Activated T-helper 1 cell treated with anti-CD3 and anti-CD28 coated beads, Interleukin-12 subunit alpha, Interleukin-12 subunit beta, Interleukin-2, Interleukin-4 antibody, amounts not matched to agents 30 ng/mL and 10 ng/mL and 1 ng/mL, durations not matched to agents 14 hours and 24 hours and 36 hours (primary cell): ENCODE measurements at regions not wholly inside any gene's neighbourhood (a gene's known extent, or its start where the extent isn't known, plus 50 kb on each side); places are given as distances from the start of the nearest gene placed in this dataset.

Source experiments
- DNase-seq: peaks from one replicate; pipeline ENCODE4 v3.0.0; 2021; ENCODE audit warnings: low spot score
- H3K27ac Mint-ChIP-seq: one replicate; pipeline ENCODE4 v1.8.0; 2021; ENCODE audit warnings: mild to moderate bottlenecking, mixed read lengths
- H3K27me3 Mint-ChIP-seq: one replicate; pipeline ENCODE4 v1.8.0; 2022; ENCODE audit warnings: mild to moderate bottlenecking, moderate library complexity, mixed read lengths; ENCODE audit not compliant: insufficient read depth
- H3K36me3 Mint-ChIP-seq: one replicate; pipeline ENCODE4 v1.8.0; 2021; ENCODE audit warnings: low read depth, mixed read lengths
- H3K4me1 Mint-ChIP-seq: one replicate; pipeline ENCODE4 v1.8.0; 2021; ENCODE audit warnings: low read depth, mixed read lengths
- H3K4me3 Mint-ChIP-seq: one replicate; pipeline ENCODE4 v1.8.0; 2021; ENCODE audit warnings: mild to moderate bottlenecking, moderate library complexity, mixed read lengths
- H3K9me3 Mint-ChIP-seq: one replicate; pipeline ENCODE4 v1.8.0; 2021; ENCODE audit warnings: mixed read lengths
- intact Hi-C: fragments of 100-400 bp; cut with micrococcal nuclease; formaldehyde crosslinking; loops from one replicate; pipeline ENCODE4 v1.15.1; 2024

DNA sequence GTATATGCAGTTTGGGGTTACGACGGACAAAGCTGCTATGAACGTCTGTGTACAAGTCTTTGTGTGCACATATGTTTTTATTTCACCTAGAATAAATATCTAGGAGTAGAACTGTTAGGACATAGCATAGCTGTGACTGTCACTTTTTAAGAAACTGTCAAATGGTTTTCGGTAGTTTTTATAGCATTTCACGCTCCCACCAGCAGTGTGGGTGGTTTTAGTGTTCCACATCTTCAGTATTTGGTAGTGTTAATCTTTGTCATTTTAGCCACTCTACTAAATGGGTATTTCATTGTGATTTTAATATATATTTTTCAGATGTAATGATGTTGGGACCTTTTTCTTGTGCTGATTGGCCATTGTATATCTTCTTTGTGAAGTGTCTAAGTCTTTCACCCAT is 109.1 kb upstream of the BCAT1 start:
- H3K27me3 Mint-ChIP-seq = no peaks in the 10 kb centered on the region
- no peak overlapping the region for H3K4me3 Mint-ChIP-seq
- intact Hi-C loops = loop anchor here (1.0 to 10.0 kb wide), 2 partner anchors 11 to 537 kb away; no protein-coding TSS in a partner anchor
- no peaks in the 10 kb centered on the region for H3K9me3 Mint-ChIP-seq
- peaks cover 73% of the 10 kb centered on the region for H3K4me1 Mint-ChIP-seq
- no peak for DNase-seq
- H3K36me3 Mint-ChIP-seq = peaks cover 17% of the 10 kb centered on the region
- H3K27ac Mint-ChIP-seq = no peak overlapping the region

DNA sequence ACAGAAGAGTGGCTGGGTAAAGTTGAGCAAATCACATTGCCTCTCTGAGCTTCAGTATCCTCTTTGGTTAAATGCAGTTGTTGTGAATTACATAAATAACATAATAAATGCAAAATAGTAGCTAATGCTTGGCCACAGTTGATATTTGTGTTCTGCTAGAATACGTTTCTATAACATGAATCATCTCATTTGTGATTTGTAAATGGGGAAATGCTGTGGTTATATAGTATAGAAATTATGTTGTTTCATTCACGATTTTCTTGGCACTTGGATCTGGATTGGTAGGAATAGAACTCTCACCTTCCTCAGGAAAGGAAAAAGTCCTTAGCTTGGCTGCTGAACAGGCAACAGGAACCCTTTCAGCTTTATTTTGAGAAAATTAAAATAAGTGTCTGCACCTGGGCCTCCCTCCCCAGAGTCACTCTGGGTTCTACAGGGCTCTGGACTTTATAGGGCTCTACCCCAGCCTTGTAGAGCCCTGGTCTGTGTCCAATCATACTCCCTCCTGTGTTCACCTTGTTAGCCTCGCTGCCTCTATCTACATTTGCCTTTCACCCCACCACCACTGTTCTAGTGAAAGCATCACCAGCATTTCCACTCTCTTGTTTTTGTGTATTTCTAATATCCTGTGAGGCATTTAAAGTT is 107.7 kb upstream of the BCAT1 start:
- no peak overlapping the region for H3K27ac Mint-ChIP-seq
- peaks cover 73% of the 10 kb centered on the region for H3K4me1 Mint-ChIP-seq
- H3K36me3 Mint-ChIP-seq = peaks cover 12% of the 10 kb centered on the region
- H3K27me3 Mint-ChIP-seq = no peaks in the 10 kb centered on the region
- H3K4me3 Mint-ChIP-seq = peak overlapping the region; percentile 16
- intact Hi-C loops = loop anchor here (10.0 kb wide), 1 partner anchor 538 kb away; no protein-coding TSS in a partner anchor
- no peak for DNase-seq
- no peaks in the 10 kb centered on the region for H3K9me3 Mint-ChIP-seq

DNA sequence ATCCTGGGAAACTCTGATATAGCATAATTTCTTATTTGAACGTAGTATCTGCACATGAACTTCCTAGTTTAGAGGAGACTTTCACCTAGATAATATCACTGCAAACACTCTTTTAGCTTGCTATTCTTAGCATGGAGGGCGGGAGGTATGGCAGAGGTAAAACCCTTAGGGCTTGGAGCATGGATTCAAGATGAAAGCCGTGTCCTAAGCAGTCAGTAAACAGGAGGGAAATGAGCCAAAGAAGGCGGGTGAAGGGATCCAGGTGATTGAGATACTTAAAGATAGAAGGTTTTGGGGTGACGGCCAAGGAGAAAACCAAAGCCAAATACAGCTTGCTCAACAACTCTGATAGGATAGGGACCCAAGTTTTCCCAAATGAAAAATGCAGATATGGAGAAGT is 107.1 kb upstream of the BCAT1 start:
- intact Hi-C loops = loop anchor here (10.0 kb wide), 1 partner anchor 539 kb away; no protein-coding TSS in a partner anchor
- Mint-ChIP-seq H3K36me3 (peaks cover 12% of the 10 kb centered on the region), H3K27me3 (no peaks in the 10 kb centered on the region), H3K9me3 (no peaks in the 10 kb centered on the region), H3K4me3 (peak overlapping the region; percentile 76), H3K27ac (peak overlapping the region; percentile 0), H3K4me1 (peaks cover 74% of the 10 kb centered on the region)
- DNase-seq = no peak

DNA sequence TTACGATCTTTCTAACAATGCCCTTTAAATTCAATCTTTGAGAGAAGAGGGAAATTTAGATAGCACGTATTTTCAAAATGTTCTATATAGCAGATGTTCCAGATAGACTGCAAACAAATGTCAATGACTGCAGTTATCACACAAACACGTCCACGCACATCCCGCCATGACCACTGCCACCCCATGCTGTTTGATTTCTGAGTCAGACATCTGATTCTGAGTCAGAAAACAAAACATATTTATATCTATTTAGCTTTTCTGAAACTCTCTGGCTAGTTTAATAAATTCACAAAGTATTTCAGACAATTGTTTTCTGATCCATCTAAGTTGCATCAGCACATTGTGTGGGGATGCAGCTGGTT is 105.9 kb upstream of the BCAT1 start:
- intact Hi-C loops = loop anchor here (5.0 to 10.0 kb wide), 5 partner anchors 33 to 1883 kb away; partner anchors contain the start of genes FGFR1OP2 and INTS13
- H3K4me3 Mint-ChIP-seq = peak overlapping the region; percentile 84
- DNase-seq = peak; percentile 53
- H3K27ac Mint-ChIP-seq = peak overlapping the region; percentile 95
- no peaks in the 10 kb centered on the region for H3K9me3 Mint-ChIP-seq
- H3K4me1 Mint-ChIP-seq = peaks cover 71% of the 10 kb centered on the region
- H3K27me3 Mint-ChIP-seq = no peaks in the 10 kb centered on the region
- H3K36me3 Mint-ChIP-seq = peaks cover 8% of the 10 kb centered on the region

DNA sequence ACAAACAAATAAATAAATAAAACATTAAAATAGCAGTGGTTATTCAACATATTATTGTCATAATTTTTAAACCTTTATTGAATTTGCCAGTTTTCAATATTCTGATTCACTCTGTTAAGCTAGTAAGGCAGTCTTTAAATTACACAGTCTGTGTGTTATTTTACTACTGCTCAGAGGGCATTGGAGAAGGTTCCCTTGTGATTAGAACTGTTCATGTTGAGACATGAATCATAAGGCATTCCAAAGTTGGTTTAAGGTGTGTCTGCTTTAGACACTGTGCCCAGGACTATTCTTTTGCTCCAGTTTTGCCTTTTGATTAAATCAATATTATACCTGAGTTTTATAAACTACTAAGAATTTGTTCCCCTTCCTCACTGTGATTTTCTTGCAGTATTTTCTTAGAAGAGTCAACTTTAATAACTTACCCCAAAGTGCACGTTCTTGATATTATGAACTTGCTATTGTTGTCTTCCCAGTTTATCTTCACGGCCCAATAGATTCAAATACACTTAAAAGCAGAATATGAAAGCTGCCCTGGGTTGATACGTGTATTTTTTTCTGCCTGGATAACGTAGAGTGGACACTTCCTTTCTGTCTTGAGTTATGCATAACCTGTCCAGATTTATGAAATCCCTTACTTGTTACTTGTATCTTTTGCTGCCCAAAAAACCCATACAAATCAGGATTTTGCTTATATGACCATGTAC is 105.3 kb upstream of the BCAT1 start:
- Mint-ChIP-seq H3K36me3 (peaks cover 8% of the 10 kb centered on the region), H3K9me3 (no peaks in the 10 kb centered on the region), H3K27ac (peak overlapping the region; percentile 95), H3K27me3 (no peaks in the 10 kb centered on the region), H3K4me3 (peak overlapping the region; percentile 84), H3K4me1 (peaks cover 71% of the 10 kb centered on the region)
- intact Hi-C loops = loop anchor here (5.0 to 10.0 kb wide), 5 partner anchors 33 to 1883 kb away; partner anchors contain the start of genes FGFR1OP2 and INTS13
- DNase-seq = no peak

DNA sequence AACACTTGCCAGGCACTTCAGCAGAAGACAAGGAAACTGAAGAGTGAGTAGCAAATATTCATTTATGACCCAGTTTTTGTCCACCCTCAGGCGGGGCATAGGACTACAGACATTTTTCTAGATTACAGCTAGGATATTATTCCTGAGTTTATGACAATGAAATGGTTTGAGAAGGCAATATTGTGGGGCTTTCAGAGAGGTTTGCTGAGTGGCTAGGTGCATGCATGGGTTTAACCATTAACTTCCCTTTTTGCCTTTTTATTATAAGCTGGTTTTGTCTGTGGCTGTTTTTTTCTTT is 104.0 kb upstream of the BCAT1 start:
- intact Hi-C loops = loop anchor here (1.0 to 10.0 kb wide), 16 partner anchors 11 to 1962 kb away; partner anchors contain the start of genes DNAI7, ETFRF1, FGFR1OP2 and INTS13
- Mint-ChIP-seq H3K4me1 (peaks cover 60% of the 10 kb centered on the region), H3K9me3 (peaks cover 4% of the 10 kb centered on the region), H3K36me3 (peaks cover 5% of the 10 kb centered on the region), H3K27me3 (peaks cover 4% of the 10 kb centered on the region), H3K4me3 (peak overlapping the region; percentile 92), H3K27ac (peak overlapping the region; percentile 99)
- DNase-seq = no peak

DNA sequence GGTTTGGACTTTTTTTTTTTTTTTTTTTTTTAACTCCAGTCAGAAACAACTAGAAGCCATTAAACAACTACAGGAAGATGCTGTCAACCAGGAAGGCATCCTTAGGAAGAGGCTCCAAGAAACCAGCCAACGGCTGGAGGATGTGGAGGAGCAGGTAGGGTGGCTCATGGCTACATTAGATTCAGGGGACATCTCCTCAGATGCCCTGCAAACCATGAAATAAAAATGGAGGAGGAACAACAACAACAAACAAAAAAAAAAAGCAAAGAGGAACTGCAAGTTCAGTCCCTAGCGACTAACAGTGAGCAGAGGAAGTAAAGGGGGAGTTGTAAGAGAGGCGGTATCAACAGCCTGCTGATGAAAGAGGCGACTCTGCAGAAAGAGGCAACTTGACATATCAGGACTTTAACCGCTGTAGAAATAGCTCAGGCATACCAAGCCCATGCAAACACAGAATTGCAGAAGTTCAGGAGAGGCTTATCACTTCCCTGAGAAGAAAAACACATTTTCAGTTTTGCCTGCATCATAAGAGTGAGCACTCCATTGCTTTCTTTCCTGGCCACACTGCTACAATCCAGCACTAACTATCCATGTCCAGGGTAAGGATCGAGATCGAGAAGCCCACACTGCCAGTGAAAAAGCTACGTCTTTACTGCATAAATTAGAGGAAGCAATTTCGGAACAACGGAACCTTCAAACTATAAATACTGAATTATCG is 103.5 kb upstream of the BCAT1 start:
- peak overlapping the region; percentile 92 for H3K4me3 Mint-ChIP-seq
- peaks cover 4% of the 10 kb centered on the region for H3K27me3 Mint-ChIP-seq
- peak; percentile 43 for DNase-seq
- intact Hi-C loops = loop anchor here (1.0 to 10.0 kb wide), 16 partner anchors 12 to 1962 kb away; partner anchors contain the start of genes DNAI7, ETFRF1, FGFR1OP2 and INTS13
- peaks cover 5% of the 10 kb centered on the region for H3K36me3 Mint-ChIP-seq
- peaks cover 56% of the 10 kb centered on the region for H3K4me1 Mint-ChIP-seq
- H3K27ac Mint-ChIP-seq = peak overlapping the region; percentile 99
- H3K9me3 Mint-ChIP-seq = peaks cover 7% of the 10 kb centered on the region

DNA sequence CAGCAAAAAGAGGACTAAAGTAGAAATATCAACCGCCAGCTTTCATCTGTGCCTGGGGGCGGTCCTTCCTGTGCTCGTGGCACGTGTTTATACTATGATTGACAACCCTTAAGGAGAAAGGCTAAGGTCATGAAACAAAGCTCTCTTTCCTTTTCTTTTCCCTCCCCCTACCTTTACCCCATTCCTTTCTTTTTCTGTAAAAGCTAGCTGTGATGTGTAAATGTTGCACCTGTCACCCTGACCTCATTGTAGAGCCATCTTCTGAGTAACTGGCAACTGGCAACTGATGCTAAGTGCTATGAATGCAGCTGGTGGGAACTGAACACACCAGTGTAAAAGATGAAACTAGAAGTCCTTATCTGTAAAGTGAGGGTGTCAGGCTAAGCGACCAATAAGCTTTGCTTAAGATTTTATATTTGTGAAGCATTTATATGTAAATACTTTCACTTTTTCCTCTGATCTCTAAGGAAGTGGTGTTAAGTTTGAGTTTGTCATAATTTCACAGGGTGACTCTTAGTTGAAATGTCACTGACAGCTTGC is 102.8 kb upstream of the BCAT1 start:
- peaks cover 13% of the 10 kb centered on the region for H3K9me3 Mint-ChIP-seq
- peak overlapping the region; percentile 99 for H3K27ac Mint-ChIP-seq
- peaks cover 51% of the 10 kb centered on the region for H3K4me1 Mint-ChIP-seq
- intact Hi-C loops = loop anchor here (1.0 to 10.0 kb wide), 16 partner anchors 13 to 1963 kb away; partner anchors contain the start of genes DNAI7, ETFRF1, FGFR1OP2 and INTS13
- peaks cover 3% of the 10 kb centered on the region for H3K36me3 Mint-ChIP-seq
- peak; percentile 50 for DNase-seq
- H3K27me3 Mint-ChIP-seq = peaks cover 8% of the 10 kb centered on the region
- peak overlapping the region; percentile 92 for H3K4me3 Mint-ChIP-seq

DNA sequence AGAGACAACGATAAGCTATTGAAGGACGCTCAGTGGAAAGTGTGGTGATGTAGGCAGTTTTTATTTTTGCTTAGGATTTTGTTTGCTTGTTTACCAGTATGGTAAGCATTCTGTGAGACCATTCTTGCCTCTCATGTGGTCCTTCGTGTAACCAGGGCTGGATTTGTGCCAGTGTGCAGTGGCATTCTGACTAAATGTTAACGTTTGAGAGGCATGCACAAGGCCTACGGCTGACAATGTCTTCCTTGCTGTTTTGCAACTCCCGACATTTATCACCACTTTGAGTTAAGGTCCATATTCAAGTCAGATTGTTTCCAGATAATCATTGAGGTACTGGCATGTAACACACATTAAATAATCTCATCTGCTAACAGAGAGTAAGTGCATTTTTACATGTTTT is 102.3 kb upstream of the BCAT1 start:
- Mint-ChIP-seq H3K9me3 (peaks cover 19% of the 10 kb centered on the region), H3K27me3 (peaks cover 9% of the 10 kb centered on the region), H3K4me1 (peaks cover 45% of the 10 kb centered on the region), H3K27ac (peak overlapping the region; percentile 99), H3K36me3 (peaks cover 3% of the 10 kb centered on the region), H3K4me3 (peak overlapping the region; percentile 92)
- intact Hi-C loops = loop anchor here (5.0 to 10.0 kb wide), 5 partner anchors 36 to 1886 kb away; partner anchors contain the start of genes FGFR1OP2 and INTS13
- DNase-seq = no peak

DNA sequence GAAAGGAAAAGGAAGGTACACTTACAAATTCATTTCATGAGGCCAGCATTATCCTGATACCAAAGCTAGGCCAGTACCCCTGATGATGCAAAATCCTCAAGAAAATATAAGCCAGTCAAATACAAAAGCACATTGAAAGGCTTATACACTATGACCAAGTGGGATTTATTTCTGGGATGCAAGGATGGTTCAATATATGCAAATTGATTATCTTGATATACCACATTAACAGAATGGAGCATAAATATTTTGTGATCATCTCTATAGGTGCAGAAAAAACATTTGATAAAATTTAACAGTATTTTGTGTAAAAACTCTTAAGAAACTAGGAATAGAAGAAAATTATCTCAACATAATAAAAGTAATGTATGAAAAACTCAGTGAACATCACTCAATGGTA is 97.0 kb upstream of the BCAT1 start:
- H3K36me3 Mint-ChIP-seq = peaks cover 4% of the 10 kb centered on the region
- no peak overlapping the region for H3K4me3 Mint-ChIP-seq
- no peak overlapping the region for H3K27ac Mint-ChIP-seq
- peaks cover 11% of the 10 kb centered on the region for H3K4me1 Mint-ChIP-seq
- DNase-seq = no peak
- peaks cover 19% of the 10 kb centered on the region for H3K27me3 Mint-ChIP-seq
- intact Hi-C loops = no loop called here
- peaks cover 28% of the 10 kb centered on the region for H3K9me3 Mint-ChIP-seq

DNA sequence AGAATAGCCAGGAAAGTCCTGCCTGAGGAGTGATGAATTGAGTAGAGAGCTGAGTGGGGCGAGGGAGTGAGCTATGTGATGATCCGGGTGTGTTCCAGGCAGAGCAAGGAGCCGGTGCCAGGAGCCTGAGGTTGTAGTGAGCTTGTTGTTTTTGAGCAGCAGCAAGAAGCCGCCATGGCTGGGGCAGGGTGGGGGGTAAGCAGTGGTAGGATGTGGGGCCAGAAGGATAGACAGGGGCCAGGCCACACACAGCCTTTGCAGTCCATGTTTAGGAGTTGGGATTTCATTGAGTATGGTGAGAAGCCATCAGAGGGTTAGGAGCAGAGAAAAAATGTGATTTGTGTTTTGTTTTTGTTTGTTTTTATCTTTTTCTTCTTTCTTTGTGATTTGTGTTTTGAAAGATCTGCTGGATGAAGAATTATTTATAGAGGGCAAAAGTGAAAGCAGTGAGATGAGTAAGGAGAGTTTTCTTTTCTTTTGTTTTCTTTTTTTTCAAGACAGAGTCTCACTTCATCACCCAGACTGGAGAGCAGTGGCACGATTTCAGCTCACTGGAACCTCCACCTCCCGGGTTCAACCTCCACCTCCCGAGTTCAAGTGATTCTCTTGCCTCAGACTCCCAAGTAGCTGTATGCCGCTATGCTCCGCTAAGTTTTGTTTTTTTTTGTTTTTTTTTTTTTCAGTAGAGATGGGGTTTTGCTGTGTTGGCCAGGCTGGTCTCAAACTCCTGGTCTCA is 92.3 kb upstream of the BCAT1 start:
- H3K4me3 Mint-ChIP-seq = no peak overlapping the region
- peaks cover 14% of the 10 kb centered on the region for H3K27me3 Mint-ChIP-seq
- DNase-seq = no peak
- H3K27ac Mint-ChIP-seq = no peak overlapping the region
- peaks cover 4% of the 10 kb centered on the region for H3K36me3 Mint-ChIP-seq
- H3K4me1 Mint-ChIP-seq = peaks cover 10% of the 10 kb centered on the region
- peaks cover 9% of the 10 kb centered on the region for H3K9me3 Mint-ChIP-seq
- intact Hi-C loops = no loop called here

DNA sequence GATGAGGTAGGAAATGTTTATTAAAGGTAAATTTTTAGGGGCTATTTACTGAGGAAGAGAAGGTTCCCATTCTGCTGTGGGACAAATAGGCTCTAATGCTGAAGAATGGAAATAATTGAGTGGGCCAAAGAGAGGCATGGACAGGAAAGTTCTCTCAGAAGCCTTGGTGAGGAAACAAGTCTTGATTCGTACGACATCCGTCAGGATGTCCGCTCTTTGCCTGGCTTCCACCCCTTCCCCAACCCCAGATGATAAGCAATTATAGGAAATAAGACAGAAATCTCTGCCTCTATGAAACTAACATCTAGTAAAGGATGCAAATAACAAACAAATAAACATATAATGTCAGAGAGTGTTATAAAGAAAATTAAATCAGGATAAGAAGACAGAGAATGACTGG is 91.7 kb upstream of the BCAT1 start:
- peaks cover 4% of the 10 kb centered on the region for H3K36me3 Mint-ChIP-seq
- intact Hi-C loops = no loop called here
- no peak overlapping the region for H3K4me3 Mint-ChIP-seq
- peaks cover 10% of the 10 kb centered on the region for H3K4me1 Mint-ChIP-seq
- no peak for DNase-seq
- peaks cover 5% of the 10 kb centered on the region for H3K9me3 Mint-ChIP-seq
- H3K27ac Mint-ChIP-seq = no peak overlapping the region
- peaks cover 13% of the 10 kb centered on the region for H3K27me3 Mint-ChIP-seq
